ENCODE measurements at regions not wholly inside any gene's neighbourhood (a gene's known extent, or its start where the extent isn't known, plus 50 kb on each side); places are given as distances from the start of the nearest gene placed in this dataset.

GRCh38 chr5:61802456-61802855 is 470.4 kb downstream of the ZSWIM6 start:
- TF ChIP-seq CTCF (IDR thresholded peaks at IDR 0.05 in 4 of 5, conservative IDR thresholded peaks at IDR 0.05 in 1 of 5) (no peak), POLR2A (IDR thresholded peaks at IDR 0.05) (no peak)

Measured in gastrocnemius medialis (tissue), 4 donors.